H1 (cell line): ENCODE measurements at regions not wholly inside any gene's neighbourhood (a gene's known extent, or its start where the extent isn't known, plus 50 kb on each side); places are given as distances from the start of the nearest gene placed in this dataset.
A peak's percentile ranks its signal among the peaks of the same experiment; 100 is the strongest.

Experiments used
- CTCF ChIA-PET: fragments of 300-600 bp; sonication (Branson Sonifier 250); formaldehyde crosslinking; loops from one replicate; lab custom pipeline; 2021; ENCODE audit not compliant: partially characterized antibody; lab: Charles Lee
- POLR2A ChIA-PET: fragments of 300-600 bp; sonication (Branson Sonifier 250); formaldehyde crosslinking; loops from one replicate; lab custom pipeline; 2021; ENCODE audit warnings: inconsistent platforms; ENCODE audit not compliant: partially characterized antibody; lab: Charles Lee
- DNase-seq, 2 experiments: peaks; one replicate each; pipeline versions ENCODE4 v3.0.0 to v3.0.0-alpha.2; 2010 to 2022; ENCODE audit warnings: low spot score in 2 of 2, low read depth in 1 of 2, mixed read lengths in 1 of 2
- FAIRE-seq: peaks from 2 replicates; lab custom pipeline; 2011; peaks lifted over from hg19 to GRCh38; lab: Jason Lieb, UNC
- H2AFZ ChIP-seq: 2 replicates; pipeline ENCODE4 v1.8.1; 2012; ENCODE audit warnings: low read length, inconsistent platforms
- H2AK5ac ChIP-seq: 2 replicates; pipeline ENCODE4 v1.6.1; 2013; ENCODE audit warnings: low read depth, low read length
- H2BK120ac ChIP-seq: replicated peaks from 2 replicates; pipeline ENCODE3; 2013; ENCODE audit warnings: low read depth, low read length, inconsistent platforms
- H2BK12ac ChIP-seq: 2 replicates; pipeline ENCODE4 v1.6.1; 2013; ENCODE audit warnings: low read depth, low read length
- H2BK15ac ChIP-seq: 2 replicates; pipeline ENCODE4 v1.6.1; 2013; ENCODE audit warnings: low read length
- H2BK20ac ChIP-seq: 2 replicates; pipeline ENCODE4 v1.6.1; 2013; ENCODE audit warnings: low read length
- H2BK5ac ChIP-seq: 2 replicates; pipeline ENCODE4 v1.6.1; 2013; ENCODE audit warnings: low read depth, low read length
- H3K14ac ChIP-seq: 2 replicates; pipeline ENCODE4 v1.6.1; 2013; ENCODE audit warnings: inconsistent platforms; ENCODE audit not compliant: insufficient read length
- H3K18ac ChIP-seq: 2 replicates; pipeline ENCODE4 v1.6.1; 2013; ENCODE audit warnings: low read length; ENCODE audit errors: extremely low read depth
- H3K23ac ChIP-seq: 2 replicates; pipeline ENCODE4 v1.6.1; 2013; ENCODE audit warnings: inconsistent platforms; ENCODE audit not compliant: insufficient read length
- H3K23me2 ChIP-seq: 2 replicates; pipeline ENCODE4 v1.6.1; 2013; ENCODE audit warnings: low read depth, low read length
- H3K27ac ChIP-seq: 2 replicates; pipeline ENCODE4 v1.6.1; 2011; ENCODE audit warnings: low read depth, low read length, inconsistent platforms
- H3K27me3 ChIP-seq, 4 experiments: replicated peaks in 1 of 4; 1 replicate in 1 of 4; 2 replicates in 3 of 4; pipeline versions ENCODE4 v1.6.1 to v1.8.1; 2011 to 2013; ENCODE audit warnings: low read length in 3 of 4, mild to moderate bottlenecking in 3 of 4, inconsistent platforms in 2 of 4, mixed read lengths in 2 of 4, moderate library complexity in 1 of 4; ENCODE audit not compliant: control insufficient read depth in 3 of 4, insufficient read depth in 3 of 4; ENCODE audit errors: extremely low read depth in 1 of 4
- H3K36me3 ChIP-seq, 4 experiments: 2 replicates each; pipeline versions ENCODE4 v1.6.1 to v1.8.1; 2011 to 2013; ENCODE audit warnings: mild to moderate bottlenecking in 4 of 4, low read length in 3 of 4, moderate library complexity in 2 of 4, control low read depth in 1 of 4, inconsistent platforms in 1 of 4; ENCODE audit not compliant: insufficient read depth in 4 of 4, control insufficient read depth in 2 of 4
- H3K4ac ChIP-seq: replicated peaks from 2 replicates; pipeline ENCODE3; 2013; ENCODE audit warnings: low read length, low read depth, mixed read lengths, inconsistent platforms; ENCODE audit not compliant: insufficient read length
- H3K4me1 ChIP-seq, 4 experiments: replicated peaks in 1 of 4; 1 replicate in 1 of 4; 2 replicates in 3 of 4; pipeline versions ENCODE4 v1.6.1 to v1.8.1; 2011 to 2013; ENCODE audit warnings: low read length in 3 of 4, inconsistent platforms in 2 of 4, mixed read lengths in 1 of 4; ENCODE audit not compliant: insufficient read depth in 4 of 4, control insufficient read depth in 3 of 4
- H3K4me2 ChIP-seq, 2 experiments: 2 replicates each; pipeline versions ENCODE4 v1.6.1 to v1.8.1; 2011 to 2013; ENCODE audit warnings: low read depth in 2 of 2, low read length in 2 of 2, control low read depth in 1 of 2, inconsistent platforms in 1 of 2, mild to moderate bottlenecking in 1 of 2; ENCODE audit not compliant: insufficient read depth in 1 of 2
- H3K4me3 ChIP-seq, 4 experiments: fragments of 200-600, 300-600 bp in 1 of 4; sonication (generic), shearing (Covaris generic), sonication (Bioruptor Twin) in 1 of 4; 2 replicates each; pipeline versions ENCODE4 v1.5.1 to v1.8.1; 2011 to 2016; ENCODE audit warnings: low read length in 4 of 4, low read depth in 3 of 4, control low read depth in 2 of 4, inconsistent platforms in 2 of 4, mild to moderate bottlenecking in 2 of 4, mixed read lengths in 1 of 4, moderate library complexity in 1 of 4; ENCODE audit not compliant: insufficient read depth in 2 of 4; ENCODE audit errors: extremely low read depth in 1 of 4
- H3K56ac ChIP-seq: replicated peaks from 2 replicates; pipeline ENCODE3; 2013; ENCODE audit warnings: low read depth, mild to moderate bottlenecking, mixed read lengths, low read length, inconsistent platforms; ENCODE audit not compliant: insufficient read length
- H3K79me1 ChIP-seq: 2 replicates; pipeline ENCODE4 v1.6.1; 2013; ENCODE audit warnings: low read depth, low read length, control low read depth
- H3K79me2 ChIP-seq, 2 experiments: 2 replicates each; pipeline versions ENCODE4 v1.6.1 to v1.8.1; 2012 to 2013; ENCODE audit warnings: low read length in 2 of 2, mild to moderate bottlenecking in 2 of 2, inconsistent platforms in 1 of 2; ENCODE audit not compliant: insufficient read depth in 2 of 2, control insufficient read depth in 1 of 2
- H3K9ac ChIP-seq, 4 experiments: replicated peaks in 1 of 4; 1 replicate in 1 of 4; 2 replicates in 3 of 4; pipeline versions ENCODE4 v1.6.1 to v1.8.1; 2011 to 2013; ENCODE audit warnings: low read depth in 3 of 4, low read length in 3 of 4, control low read depth in 2 of 4, mild to moderate bottlenecking in 2 of 4, moderate library complexity in 2 of 4, inconsistent platforms in 1 of 4; ENCODE audit errors: extremely low read depth in 1 of 4
- H3K9me3 ChIP-seq, 2 experiments: 2 replicates each; pipeline versions ENCODE4 v1.6.1 to v1.8.1; 2012 to 2013; ENCODE audit warnings: mild to moderate bottlenecking in 2 of 2, moderate library complexity in 2 of 2, control low read depth in 1 of 2, inconsistent platforms in 1 of 2, low read depth in 1 of 2, low read length in 1 of 2, mixed read lengths in 1 of 2; ENCODE audit not compliant: insufficient read depth in 2 of 2
- H4K20me1 ChIP-seq, 2 experiments: replicated peaks in 1 of 2; 2 replicates each; pipeline versions ENCODE3 to v1.8.1; 2011 to 2013; ENCODE audit warnings: inconsistent platforms in 2 of 2, low read length in 2 of 2, mild to moderate bottlenecking in 1 of 2; ENCODE audit not compliant: insufficient read depth in 2 of 2, control insufficient read depth in 1 of 2
- H4K5ac ChIP-seq: 2 replicates; pipeline ENCODE4 v1.6.1; 2013; ENCODE audit warnings: low read length, low read depth, mixed read lengths, inconsistent platforms; ENCODE audit not compliant: insufficient read length
- H4K8ac ChIP-seq: 2 replicates; pipeline ENCODE4 v1.8.0; 2013; ENCODE audit warnings: mild to moderate bottlenecking, moderate library complexity, low read length, inconsistent platforms; ENCODE audit not compliant: insufficient read depth; ENCODE audit errors: extremely low read depth
- H4K91ac ChIP-seq: replicated peaks from 2 replicates; pipeline ENCODE3; 2013; ENCODE audit warnings: low read length, mixed read lengths, inconsistent platforms; ENCODE audit not compliant: insufficient read length
- CEBPB ChIP-seq: IDR thresholded peaks from 2 replicates; pipeline ENCODE4 v1.6.1; 2012; ENCODE audit warnings: low read depth, low read length
- GTF2F1 ChIP-seq: IDR thresholded peaks from 2 replicates; pipeline ENCODE4 v1.6.1; 2012; ENCODE audit warnings: low read depth, low read length, improper control_type of control experiment, borderline replicate concordance
- HDAC2 ChIP-seq, 2 experiments: fragments of 300-600 bp in 1 of 2; sonication (generic) in 1 of 2; IDR thresholded peaks; 2 replicates each; pipeline ENCODE4 v1.6.1; 2011 to 2012; ENCODE audit warnings: low read depth in 2 of 2, low read length in 2 of 2, mild to moderate bottlenecking in 2 of 2, moderate library complexity in 2 of 2, borderline replicate concordance in 1 of 2, inconsistent platforms in 1 of 2
- JUN ChIP-seq: IDR thresholded peaks from 2 replicates; pipeline ENCODE4 v1.6.1; 2011; ENCODE audit warnings: low read depth, mild to moderate bottlenecking, improper control_type of control experiment, low read length
- KDM1A ChIP-seq: fragments of 200-600, 300-600 bp; sonication (generic); IDR thresholded peaks from 2 replicates; pipeline ENCODE4 v1.7.1; 2016; ENCODE audit warnings: mild to moderate bottlenecking, low read length, borderline replicate concordance
- NRF1 ChIP-seq: IDR thresholded peaks from 2 replicates; pipeline ENCODE4 v1.6.1; 2011; ENCODE audit warnings: mild to moderate bottlenecking, low read depth, low read length, improper control_type of control experiment
- RBBP5 ChIP-seq: IDR thresholded peaks from 2 replicates; pipeline ENCODE4 v1.7.1; 2012; ENCODE audit warnings: low read depth, mild to moderate bottlenecking, inconsistent platforms, low read length, moderate library complexity, borderline replicate concordance
- SIRT6 ChIP-seq: IDR thresholded peaks from one replicate; pipeline ENCODE4 v1.7.1; 2012; ENCODE audit warnings: low read length, inconsistent platforms
- SP2 ChIP-seq: IDR thresholded peaks from 2 replicates; pipeline ENCODE4 v1.6.1; 2012; ENCODE audit warnings: mild to moderate bottlenecking, low read length, inconsistent platforms
- SP4 ChIP-seq: IDR thresholded peaks from 2 replicates; pipeline ENCODE4 v1.6.1; 2012; ENCODE audit warnings: low read length, inconsistent platforms
- WGBS, 2 experiments: shearing (Covaris generic) in 1 of 2; methylation state at CpG; one replicate each; pipeline versions ENCODE4 v1.1.6 to v1.1.7; 2013 to 2015; ENCODE audit warnings: low lambda C conversion rate in 2 of 2, mixed read lengths in 2 of 2, inconsistent platforms in 1 of 2, low coverage in 1 of 2, missing lambda C conversion rate in 1 of 2; ENCODE audit not compliant: insufficient replicate concordance in 2 of 2, insufficient coverage in 1 of 2, insufficient read length in 1 of 2; ENCODE audit errors: extremely low coverage in 1 of 2, missing lambda C conversion rate in 1 of 2; 5-methylcytosine and 5-hydroxymethylcytosine counted together
- TF ChIP-seq, protein P1 (sequence below): IDR thresholded peaks from 2 replicates; pipeline ENCODE4 v1.6.1; 2011; ENCODE audit warnings: low read depth, mild to moderate bottlenecking, low read length; ENCODE audit not compliant: insufficient read depth
- TF ChIP-seq, protein P2 (sequence below), 3 experiments: IDR thresholded peaks; 1 replicate in 2 of 3; 2 replicates in 1 of 3; pipeline versions ENCODE4 v1.5.1 to v1.6.1; 2011; ENCODE audit warnings: low read length in 3 of 3, mild to moderate bottlenecking in 3 of 3, inconsistent platforms in 2 of 3, low read depth in 1 of 3, moderate library complexity in 1 of 3; ENCODE audit not compliant: insufficient read depth in 1 of 3; ENCODE audit errors: control extremely low read depth in 1 of 3

DNA sequence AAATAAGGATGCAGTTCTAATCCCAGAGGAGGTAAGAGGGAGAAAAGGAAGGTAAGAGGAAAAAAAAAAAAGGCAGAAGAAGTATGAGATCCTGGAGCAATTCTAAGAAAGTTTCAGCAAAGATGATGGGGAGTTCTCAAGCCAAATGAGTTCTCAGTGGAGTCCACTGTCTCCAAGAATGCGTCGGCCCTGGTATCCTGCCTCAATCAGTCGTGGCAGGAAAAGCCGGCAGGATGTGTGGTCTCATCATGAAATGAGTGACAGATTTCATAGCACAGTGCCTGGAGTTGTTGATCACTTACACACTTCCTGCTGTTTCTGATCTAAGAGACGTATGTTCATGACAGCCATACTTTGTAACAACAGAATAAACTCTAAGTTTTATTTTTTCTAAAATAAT lies 554.9 kb downstream of the NXPH1 start:
- Histone ChIP-seq H3K23ac (no peak overlapping the region), H2AK5ac (no peak overlapping the region), H3K27me3 (no peaks in the 10 kb centered on the region), H3K36me3 (no peaks in the 10 kb centered on the region), H4K5ac (no peak overlapping the region), H3K18ac (no peak overlapping the region), H2BK120ac (no peak overlapping the region), H3K9ac (no peak overlapping the region), H3K56ac (no peak overlapping the region), H4K91ac (no peak overlapping the region), H3K23me2 (no peaks in the 10 kb centered on the region), H3K79me2 (no peaks in the 10 kb centered on the region), H3K4ac (no peak overlapping the region), H3K4me3 (no peak overlapping the region), H4K20me1 (no peaks in the 10 kb centered on the region), H3K4me1 (no peaks in the 10 kb centered on the region), H2BK12ac (no peak overlapping the region), H2BK20ac (no peak overlapping the region), H3K14ac (no peak overlapping the region), H4K8ac (no peak overlapping the region), H3K27ac (no peak overlapping the region), H2AFZ (peak overlapping the region; percentile 57; the same call in 1 of the 2 replicates), H2BK5ac (no peak overlapping the region), H3K9me3 (no peaks in the 10 kb centered on the region), H2BK15ac (no peak overlapping the region), H3K79me1 (no peaks in the 10 kb centered on the region), H3K4me2 (no peak overlapping the region)
- FAIRE-seq (no peak), DNase-seq (no peak)
- WGBS, 2 experiments: 85% methylated on average over 5 of the region's 5 CpGs; no CpG with 5 or more reads in 1 of the 2 experiments
- ChIA-PET POLR2A (no interaction called here), CTCF (no interaction called here)
- no peak for TF ChIP-seq SP2
- TF ChIP-seq SIRT6: no peak
- TF ChIP-seq, protein P1, sequence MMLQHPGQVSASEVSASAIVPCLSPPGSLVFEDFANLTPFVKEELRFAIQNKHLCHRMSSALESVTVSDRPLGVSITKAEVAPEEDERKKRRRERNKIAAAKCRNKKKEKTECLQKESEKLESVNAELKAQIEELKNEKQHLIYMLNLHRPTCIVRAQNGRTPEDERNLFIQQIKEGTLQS: no peak
- TF ChIP-seq GTF2F1: no peak
- TF ChIP-seq RBBP5: no peak
- TF ChIP-seq CEBPB: no peak
- TF ChIP-seq SP4: no peak
- no peak for TF ChIP-seq HDAC2 (IDR thresholded peaks at IDR 0.05; ENCODE audit: borderline replicate concordance in 1 of 2, low read depth in 2 of 2, low read length in 2 of 2)
- TF ChIP-seq, protein P2, sequence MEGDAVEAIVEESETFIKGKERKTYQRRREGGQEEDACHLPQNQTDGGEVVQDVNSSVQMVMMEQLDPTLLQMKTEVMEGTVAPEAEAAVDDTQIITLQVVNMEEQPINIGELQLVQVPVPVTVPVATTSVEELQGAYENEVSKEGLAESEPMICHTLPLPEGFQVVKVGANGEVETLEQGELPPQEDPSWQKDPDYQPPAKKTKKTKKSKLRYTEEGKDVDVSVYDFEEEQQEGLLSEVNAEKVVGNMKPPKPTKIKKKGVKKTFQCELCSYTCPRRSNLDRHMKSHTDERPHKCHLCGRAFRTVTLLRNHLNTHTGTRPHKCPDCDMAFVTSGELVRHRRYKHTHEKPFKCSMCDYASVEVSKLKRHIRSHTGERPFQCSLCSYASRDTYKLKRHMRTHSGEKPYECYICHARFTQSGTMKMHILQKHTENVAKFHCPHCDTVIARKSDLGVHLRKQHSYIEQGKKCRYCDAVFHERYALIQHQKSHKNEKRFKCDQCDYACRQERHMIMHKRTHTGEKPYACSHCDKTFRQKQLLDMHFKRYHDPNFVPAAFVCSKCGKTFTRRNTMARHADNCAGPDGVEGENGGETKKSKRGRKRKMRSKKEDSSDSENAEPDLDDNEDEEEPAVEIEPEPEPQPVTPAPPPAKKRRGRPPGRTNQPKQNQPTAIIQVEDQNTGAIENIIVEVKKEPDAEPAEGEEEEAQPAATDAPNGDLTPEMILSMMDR (IDR thresholded peaks at IDR 0.05; ENCODE audit: control extremely low read depth in 1 of 3, insufficient read depth in 1 of 3, low read depth in 1 of 3, low read length in 3 of 3): no peak
- no peak for TF ChIP-seq KDM1A
- TF ChIP-seq NRF1: no peak
- no peak for TF ChIP-seq JUN
